CD4-positive, alpha-beta T cell treated with Interleukin-12 subunit alpha and Interleukin-12 subunit beta, for 1 hour (primary cell): ENCODE measurements at regions not wholly inside any gene's neighbourhood (a gene's known extent, or its start where the extent isn't known, plus 50 kb on each side); places are given as distances from the start of the nearest gene placed in this dataset.

Experiments used
- DNase-seq: peaks from one replicate; pipeline ENCODE4 v3.0.0-alpha.2; 2020

DNA sequence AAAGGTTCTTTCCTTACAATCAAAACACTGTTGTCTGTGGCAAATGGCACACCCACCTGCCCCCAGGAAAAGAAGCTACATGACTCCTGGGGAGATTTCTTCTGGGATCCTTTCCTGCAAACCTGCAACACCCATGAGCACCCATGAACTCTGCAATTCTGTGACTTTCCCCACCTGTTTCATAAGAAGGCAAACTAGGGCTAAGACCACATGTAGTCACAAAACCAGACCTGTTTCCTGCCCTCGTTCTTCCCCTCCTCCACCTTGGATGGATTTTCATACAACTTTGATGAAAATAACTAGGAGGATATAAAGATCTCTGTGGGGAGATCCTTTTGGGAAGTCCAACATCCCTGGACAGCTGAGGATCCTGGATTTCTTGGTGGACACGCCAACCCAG, 1084.7 kb downstream of the BCL11B start:
- no peak for DNase-seq

DNA sequence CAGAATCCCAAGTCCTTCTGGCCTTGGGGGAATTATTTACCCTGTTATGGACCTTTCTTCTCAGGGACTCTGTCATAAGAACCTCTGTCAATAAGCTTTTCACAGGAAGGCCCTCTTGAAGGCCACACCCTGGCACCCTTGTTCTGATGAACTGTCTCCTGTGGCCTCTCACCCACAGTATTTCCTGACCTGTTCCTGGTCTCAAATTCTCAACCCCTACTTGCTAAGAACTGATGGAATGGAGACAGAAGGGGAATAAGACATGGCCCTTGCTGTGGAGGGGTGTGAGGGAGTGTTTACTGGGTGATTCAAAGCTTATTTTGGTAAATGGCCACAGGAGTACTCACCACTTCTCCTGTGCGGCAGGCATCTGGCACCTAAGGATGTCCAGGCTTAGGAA, 1082.9 kb downstream of the BCL11B start:
- peak; percentile 49 for DNase-seq

DNA sequence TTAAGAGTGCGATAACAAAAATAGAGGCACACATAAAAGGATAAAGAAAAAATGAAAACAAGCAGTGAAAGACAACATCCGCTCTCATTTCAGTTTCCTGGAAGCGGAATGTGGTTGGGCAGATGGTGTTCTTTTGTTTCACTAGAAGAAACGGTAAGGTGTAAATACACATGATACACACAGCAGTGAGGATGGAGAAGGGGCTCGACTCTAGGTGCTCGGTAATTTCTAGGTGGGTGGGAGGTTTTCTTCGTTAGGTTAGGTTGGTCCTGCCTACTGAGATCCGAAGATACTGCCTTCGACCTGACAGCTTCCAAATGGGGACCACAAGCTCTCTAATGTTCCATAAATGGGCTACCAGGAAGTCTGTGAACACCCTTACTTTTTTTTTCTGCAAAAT, 1082.5 kb downstream of the BCL11B start:
- peak; percentile 72 for DNase-seq

DNA sequence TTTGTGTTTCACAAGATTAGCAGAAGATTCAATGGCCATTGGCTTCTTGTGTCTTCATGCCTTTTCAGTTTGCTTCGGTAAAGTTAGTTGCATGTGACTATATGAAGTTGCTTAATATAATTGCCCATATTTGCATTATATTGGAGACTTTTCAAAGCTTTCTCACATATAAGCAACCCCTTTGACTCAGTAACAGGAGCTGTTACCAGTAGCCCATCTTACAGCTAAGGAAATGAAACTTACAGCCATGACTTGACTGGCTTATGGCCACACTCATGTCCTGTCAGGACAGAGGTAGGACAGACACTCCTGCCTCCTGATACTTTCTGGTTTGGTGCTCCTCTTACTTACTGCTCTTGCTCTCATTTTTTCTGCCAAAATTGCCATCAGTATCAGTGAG, 1082.1 kb downstream of the BCL11B start:
- no peak for DNase-seq

DNA sequence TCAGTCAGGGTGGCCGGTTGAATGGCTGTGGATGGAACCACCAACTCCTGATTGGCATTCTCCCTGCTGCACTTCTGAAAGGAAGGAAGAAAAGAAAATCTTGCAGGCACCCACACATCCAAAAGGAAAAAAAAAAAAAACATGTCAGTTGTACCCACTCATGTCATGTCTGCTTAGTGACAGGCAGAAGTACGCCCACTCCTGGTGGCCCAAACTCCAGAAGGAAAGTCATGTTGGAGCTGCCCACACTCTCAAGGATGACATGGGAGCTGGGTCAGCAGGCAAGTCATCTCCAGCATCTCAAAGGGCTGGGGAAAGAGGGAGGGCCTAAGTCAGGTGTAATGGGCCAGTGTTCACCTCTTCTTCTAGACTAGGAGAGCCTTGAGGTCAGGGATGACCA, 1079.1 kb downstream of the BCL11B start:
- DNase-seq: no peak

DNA sequence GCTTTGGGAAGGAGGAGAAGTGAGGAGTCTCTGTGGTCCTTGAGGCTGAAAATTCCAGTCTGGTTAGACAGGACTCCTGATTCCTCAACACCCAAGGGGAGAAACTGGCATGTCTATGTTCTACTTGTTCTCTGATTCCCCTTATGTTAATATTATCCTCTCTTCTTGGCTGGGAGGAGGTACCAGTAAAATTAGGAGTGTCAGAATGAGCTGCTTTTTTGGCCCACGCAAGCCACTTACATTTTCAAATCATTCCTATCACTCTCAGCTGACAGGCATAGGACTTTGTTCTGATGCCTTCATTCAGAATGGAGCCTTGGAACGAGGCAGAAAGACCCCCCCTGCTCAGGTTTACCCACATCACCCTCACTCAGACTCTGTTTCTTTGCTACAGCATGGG, 1077.2 kb downstream of the BCL11B start:
- no peak for DNase-seq

DNA sequence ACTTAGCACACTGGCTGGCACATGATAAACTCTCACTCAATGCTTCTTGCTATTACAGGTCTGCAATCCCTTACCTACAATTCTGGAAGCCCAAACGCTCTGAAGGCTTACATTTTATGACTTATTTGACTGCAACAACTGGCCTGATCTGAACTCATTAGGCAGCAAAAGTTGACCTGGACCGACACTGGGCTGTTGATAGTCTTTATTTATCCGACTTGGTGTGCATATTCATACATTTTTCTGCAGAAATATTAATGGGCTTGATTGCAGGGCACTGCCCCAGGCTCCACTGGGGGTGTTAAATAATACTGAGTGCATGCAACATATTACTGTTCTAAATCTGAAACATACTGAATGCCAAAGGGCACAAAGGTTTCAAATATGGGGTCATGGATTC, 1076.7 kb downstream of the BCL11B start:
- DNase-seq: no peak

DNA sequence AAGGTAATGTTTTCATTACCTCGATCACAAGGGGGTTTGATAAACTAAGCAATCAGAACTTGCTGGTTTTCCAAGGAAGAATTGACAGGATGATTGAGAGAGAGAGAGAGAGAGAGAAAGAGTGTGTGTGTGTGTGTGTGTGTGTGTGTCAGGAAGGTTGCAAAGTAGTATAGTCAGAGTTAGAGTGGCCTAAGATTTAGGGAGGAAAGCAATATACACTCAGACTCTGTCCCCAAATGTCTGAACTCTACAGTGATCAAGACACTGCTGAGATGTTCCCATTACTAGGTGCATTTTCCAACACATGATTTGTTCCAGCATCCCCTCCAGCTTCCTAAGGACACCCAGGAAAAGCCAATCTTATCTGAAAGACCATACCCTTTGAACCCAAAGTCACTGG, 1074.1 kb downstream of the BCL11B start:
- no peak for DNase-seq

DNA sequence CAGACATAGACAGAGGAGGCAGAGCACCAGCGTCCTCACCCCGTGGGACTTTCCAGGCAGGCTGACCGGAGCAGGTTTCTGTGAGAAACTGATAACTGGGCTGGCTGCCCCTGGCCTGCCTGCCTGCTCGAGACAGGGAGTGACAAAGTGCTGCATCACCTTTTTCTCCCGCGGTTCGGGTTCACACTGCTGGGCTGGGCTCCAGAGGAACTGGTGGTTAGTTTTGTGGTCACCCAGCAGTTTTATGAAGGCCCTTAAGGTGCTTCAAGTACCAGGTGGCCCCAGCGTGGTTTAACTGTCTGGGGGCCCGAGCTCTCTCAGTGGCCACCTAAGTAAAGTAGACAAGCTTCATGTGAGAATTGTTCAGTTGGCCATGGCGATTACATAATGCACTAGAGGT, 1073.6 kb downstream of the BCL11B start:
- peak; percentile 68 for DNase-seq

DNA sequence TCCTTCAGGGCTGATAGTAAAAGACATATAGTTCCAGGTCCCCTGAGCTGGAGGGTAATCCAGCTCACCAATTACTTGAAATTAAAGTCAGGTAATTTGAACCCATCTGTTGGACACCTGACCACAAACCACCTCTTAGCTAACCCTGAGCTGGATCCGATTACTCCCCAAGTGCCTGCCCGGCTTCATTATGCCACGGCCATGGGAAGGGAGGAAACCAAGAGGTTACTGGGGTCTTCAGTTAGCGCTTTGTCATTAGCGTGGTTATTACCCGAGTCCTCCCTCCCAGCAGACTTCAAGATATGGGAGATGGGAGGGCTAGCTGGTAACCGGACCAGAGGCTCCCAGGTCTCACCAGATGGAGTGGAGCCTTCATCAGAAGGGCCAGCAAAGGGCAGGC, 1071.4 kb downstream of the BCL11B start:
- no peak for DNase-seq

DNA sequence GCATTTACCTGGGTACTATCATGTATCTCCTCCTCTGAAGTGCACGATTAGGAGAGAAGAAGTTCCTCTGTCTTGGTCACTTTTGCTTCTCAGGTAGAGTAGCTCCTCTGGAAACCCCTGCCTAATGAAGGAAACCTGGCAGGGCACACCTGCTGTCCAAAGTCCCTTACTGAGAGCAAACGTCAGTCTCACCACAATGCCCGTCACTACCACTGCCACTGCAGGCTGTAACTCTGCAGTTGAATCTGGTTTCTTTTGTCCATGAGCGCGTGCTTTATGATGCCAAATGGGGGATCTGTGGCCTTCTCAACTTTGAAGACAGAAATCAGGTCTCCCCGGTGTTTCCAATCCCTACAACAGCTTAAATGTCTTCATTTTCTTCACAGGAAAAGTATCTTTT, 1068.6 kb downstream of the BCL11B start:
- no peak for DNase-seq

DNA sequence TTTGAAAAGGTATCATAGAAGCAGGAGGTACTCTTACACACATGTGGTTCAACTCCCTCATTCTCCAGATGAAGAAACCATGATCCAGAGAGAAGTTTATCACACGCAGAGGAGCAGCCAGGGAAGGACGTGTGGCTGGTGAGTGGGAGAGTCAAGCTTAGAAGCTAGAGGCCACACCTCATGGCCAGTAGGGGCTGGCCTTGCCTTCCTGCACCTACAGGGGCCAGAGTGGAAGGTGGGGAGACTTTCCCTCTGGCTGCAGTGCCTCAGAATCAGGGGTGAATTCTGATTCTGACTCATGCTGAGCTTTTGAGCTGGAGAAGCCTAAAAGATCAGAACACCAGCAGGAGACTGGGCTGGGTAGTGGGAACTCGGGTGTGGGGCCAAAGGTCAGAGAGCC, 1067.9 kb downstream of the BCL11B start:
- DNase-seq: no peak

DNA sequence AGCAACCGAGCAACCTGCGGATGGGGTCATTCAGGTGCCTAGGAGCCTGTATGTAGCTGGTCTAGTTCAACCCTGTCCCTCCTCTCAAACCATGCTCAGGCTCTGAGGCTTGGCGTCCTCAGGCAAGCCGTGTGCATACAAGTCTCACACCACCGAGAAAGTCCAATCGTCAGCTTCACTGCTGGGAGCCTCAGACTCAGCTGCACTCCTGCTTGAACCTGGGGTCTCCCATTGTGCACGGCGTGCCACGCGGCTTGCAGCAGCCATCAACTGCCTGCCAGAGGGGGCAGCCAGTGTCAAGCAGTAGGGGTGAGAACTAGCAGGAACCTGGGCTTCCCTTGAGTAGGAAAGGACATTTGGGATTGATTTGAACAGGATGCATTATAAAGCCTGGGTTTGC, 1064.6 kb downstream of the BCL11B start:
- DNase-seq: no peak

DNA sequence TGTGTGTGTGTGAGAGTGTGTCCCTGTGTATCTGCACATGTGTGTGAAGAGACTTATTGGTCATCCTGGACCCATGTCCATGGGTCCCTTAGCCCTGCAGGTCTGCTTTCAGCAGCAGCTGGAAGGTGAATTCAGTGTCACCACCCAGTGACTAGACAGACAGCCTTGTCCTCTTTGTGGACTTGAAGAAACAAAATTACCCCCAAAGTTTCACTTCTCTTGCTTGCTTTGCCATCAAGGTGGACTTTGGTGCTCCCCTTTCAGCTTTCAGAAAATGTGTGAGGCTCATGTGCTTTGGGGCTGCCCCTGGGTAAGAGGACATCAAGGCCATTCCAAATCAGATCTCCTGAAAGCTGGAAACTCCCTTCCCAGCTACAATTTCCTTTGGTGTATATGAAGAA, 1063.8 kb downstream of the BCL11B start:
- no peak for DNase-seq

DNA sequence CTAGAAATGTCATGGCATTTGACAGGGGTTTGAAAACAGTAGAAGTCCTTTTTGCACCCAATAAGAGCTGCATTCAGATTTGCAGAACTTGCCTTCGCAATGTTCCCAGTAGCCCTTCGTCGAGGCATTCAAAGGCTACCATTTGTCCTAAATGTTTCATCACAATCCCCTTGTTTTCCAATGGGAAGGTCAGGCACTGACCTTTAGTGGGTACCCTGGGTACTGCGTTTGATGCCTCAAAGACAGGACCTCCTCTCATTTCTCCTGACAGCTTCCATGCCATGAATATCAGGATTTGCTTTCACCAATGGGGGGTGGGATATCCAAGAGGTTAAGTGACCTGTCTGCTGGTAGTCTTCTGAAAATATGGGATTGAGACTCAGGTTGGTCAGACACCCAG, 1063.1 kb downstream of the BCL11B start:
- no peak for DNase-seq

DNA sequence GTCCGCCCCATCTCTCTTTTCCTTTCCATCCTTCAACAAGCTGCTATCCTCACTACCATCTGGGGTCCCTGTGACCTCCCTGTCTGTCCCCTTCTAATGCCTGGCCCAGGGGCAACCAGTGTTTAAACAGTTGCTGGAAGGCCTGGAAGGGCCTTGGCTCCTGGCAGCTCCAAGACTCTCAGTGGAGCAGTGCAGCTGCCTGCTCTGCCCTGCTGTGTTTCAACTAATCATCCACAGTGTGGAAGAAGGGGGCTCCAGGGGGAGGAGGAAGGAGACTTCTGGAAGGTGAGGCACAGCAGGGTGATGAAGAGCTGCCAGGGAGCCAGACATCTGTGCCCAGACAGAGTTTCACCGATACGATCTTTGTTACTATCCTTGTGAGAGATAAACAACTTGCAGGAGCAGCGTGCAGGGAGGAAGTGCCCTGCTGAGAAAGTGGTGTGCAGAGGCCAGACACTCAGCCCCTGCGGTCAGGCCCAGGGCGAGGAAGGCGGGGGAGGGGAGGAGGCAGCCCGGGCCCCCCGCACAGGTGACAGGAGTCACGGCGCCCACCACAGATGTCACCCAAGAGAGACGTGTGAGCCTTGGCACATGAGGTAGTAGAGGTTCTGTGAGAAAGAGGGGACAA, 1061.8 kb downstream of the BCL11B start:
- DNase-seq: peak; percentile 64

DNA sequence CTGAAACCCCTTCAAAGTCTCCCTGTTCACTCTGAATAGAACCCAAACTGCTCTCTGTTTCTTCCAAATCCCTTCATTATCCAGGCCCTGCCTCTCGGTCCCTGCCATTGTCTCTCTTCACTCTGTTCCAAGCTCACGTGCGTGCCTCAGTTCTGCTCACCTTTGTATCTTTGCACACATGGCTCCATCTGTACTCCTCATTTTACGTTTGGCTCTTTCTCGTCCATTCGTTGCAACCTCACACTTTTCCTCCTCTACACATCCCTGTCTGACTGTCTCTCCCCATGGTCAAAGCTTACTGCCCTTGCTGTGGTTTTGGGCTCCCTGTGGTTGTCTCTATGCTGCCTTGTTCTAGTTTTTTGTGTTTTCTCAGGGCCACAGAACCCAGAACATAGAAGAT, 1054.5 kb downstream of the BCL11B start:
- DNase-seq: no peak

DNA sequence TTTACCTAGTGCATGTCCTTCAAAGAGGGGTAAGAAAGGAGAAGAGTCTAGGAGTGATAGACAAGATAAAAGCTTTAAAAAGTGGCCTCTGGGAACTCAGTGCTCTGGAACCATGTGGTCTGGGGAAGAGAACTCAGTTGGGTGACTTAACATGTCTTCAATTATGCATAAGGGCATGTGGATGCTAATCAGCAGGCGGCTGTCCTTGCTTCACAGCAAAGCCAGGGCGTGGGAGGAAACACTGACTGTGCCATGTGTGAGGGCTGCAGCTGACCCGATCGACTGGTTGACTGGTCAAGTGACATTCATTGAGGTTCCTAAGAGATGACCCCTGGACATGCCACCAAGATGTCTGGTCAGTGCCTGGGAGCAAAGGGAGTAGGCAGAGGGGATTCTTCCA, 1053.8 kb downstream of the BCL11B start:
- DNase-seq: no peak

DNA sequence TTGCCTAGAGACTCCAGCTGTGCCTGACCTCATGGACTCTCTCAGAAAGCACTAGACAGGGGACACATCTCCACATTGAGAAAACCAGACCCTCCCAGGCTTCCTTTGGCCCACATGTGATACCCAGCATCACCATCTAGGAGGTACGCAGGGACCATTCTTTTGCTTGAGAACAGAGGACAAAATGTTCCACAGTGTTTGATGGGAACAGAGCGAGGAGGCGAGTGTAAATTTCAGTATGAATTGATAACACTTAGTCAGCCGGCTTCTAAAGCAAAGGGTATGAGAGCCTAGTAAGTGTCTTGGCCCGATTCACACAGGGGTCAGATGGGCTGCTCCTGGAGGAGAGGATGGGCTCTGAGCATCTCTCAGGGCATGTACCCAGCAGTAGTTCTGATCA, 1052.4 kb downstream of the BCL11B start:
- no peak for DNase-seq

DNA sequence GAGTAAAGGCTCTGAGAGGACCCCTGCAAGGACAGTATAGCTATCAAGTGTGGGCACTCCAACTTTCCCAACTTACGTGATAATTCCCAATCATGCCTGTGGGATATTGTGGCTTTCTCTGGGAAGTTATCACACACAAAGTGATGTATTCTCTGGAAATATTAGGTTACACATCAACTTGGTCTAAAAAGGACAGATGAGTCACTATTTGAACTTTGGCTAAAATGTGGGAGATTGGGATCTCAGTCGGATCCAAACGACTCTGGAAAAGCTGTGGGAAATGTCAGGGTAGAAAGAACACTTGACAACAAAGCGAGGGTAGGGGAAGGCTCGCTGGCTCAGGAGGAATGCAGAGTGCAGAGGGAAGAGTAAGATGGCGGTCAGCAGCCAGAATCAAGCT, 1048.9 kb downstream of the BCL11B start:
- no peak for DNase-seq

DNA sequence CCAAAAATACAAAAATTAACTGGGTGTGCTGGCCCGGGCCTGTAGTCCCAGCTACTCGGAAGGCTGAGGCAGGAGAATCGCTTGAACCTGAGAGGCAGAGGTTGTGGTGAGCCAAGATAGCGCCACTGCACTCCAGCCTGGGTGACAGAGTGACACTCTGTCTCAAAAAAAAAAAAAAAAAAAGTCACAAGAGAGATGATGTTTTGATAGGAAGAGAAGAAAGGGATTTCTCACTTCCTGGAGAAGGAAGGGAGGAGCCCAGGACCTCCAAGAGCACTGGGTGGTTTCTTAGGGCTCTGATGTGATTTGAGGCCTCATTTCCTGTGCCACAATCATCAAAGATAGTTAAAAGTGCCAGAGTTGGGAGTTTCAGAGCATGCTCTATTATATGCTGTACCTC, 1048.3 kb downstream of the BCL11B start:
- peak; percentile 85 for DNase-seq

DNA sequence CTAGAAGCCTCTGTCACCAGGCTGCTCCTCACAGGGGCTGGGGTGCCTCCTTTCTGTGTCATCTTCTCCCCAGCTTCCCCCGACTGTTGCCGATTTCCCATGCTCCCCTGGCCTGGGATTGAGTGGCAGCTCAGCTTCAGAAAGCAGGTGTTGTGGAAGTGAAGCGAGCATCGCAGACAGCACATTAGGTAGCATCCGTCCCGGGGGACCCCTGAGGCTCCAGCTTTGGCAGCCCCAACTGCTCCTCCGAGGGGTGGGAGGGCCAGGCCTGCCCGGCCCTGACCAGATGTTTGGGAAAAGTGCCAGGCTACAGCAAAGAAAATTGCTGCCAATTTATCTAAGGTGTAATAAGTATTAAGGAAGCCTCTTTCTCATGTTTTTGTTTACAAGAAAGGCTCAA, 1045.6 kb downstream of the BCL11B start:
- no peak for DNase-seq

DNA sequence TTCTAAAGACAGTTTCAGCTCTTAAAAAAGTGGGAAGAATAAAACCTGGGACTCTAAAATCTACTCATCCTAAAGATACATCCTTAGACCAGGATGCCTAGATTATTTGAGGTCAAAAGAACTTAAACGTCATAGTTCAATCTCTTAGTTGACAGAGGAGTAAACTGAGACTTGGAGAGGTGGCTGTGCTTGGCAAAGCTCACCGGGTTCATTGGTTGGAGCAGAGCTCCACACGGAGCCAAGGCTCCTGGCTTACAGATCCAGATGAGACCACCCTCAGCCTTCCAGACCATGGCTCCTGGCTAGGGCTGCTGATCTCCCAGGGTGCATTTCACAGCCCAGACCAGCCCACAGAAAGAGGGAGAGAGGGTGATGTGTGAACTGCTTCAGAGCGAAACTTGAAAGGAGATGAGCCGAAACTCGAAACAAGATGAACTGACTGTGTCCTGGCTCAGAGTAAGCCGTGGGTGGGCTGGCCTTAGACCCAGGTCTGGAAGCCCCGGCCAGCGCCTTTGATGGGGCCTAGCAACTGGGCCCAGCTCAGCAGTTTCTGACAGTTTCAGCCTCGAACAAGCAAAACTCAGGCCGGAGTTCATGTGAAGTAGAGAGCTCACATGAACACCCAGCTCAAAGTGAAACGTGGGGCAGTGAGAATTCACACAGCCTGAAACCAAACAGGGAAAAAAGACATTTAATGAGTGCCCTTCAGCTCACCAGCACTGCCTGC, 1044.8 kb downstream of the BCL11B start:
- peak; percentile 40 for DNase-seq

DNA sequence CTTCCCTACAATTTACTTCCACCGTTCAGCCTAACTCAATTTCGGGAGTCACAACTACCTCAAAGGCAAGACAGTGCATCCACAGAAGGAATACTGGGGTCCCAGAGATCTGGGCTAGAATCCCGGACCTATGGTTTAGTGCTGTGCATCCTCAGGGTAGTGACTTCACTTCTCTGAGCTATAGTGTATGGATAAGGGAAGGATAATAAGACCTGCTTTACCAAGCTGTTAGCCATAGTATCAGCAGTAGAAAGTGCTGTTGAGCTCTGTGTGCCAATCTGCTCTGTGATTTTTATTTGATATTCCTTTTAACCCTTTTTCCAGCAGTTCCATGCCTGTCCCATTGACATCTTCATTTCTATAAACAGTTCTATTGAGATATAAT, 1044.3 kb downstream of the BCL11B start:
- no peak for DNase-seq
